VCaP (cell line): ENCODE measurements at regions not wholly inside any gene's neighbourhood (a gene's known extent, or its start where the extent isn't known, plus 50 kb on each side); places are given as distances from the start of the nearest gene placed in this dataset.
"Not testable (repeated sequence)": the region's sequence is repeated elsewhere in the genome, so short reads cannot be mapped to it uniquely, and the experiment has no call there.

Source experiments
- H3K27ac ChIP-seq: fragments of 450-650 bp; 2 replicates; pipeline ENCODE4 v1.5.1; 2017
- CTCF ChIP-seq: fragments of 450-650 bp; conservative IDR thresholded peaks from 2 replicates; pipeline ENCODE4 v1.5.1; 2017; ENCODE audit warnings: mild to moderate bottlenecking, moderate library complexity

DNA sequence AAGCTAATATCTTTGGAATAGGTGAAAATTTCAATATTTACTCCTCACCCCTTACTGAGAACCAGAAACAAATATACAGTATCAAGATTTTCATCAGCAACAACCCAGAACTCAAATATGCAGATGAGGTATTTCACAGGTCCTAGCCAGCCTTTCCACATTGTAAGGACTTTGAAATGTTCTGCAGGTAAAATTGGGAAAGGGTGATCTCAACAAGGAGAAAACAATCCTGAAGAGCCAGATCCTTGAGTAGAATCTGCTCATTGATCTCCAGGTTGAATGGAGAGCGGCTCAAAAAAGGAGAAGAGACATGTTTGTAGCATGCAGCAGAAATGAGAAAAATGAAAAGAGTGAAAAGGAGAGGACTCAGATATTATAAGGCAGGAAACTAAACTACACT lies 493.3 kb upstream of the NAALADL2 start:
- TF ChIP-seq CTCF = no peak

DNA sequence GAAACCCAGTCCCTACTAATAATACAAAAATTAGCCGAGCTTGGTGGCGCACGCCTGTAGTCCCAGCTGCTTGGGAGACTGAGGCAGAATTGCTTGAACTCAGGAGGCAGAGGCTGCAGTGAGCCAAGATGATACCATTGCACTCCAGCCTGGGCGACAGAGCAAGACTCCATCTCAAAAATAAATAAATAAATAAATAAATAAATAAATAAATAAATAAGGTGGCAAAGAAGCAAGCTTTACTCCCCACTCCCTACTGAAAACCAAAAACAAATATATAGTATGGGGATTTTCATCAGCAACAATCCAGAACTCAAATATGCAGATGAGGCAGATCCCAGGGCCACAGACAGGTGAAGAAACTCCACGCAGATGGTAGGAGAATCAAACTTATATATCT lies 492.2 kb upstream of the NAALADL2 start:
- not testable (repeated sequence) for H3K27ac ChIP-seq

More for the DNA sequence above, 493.3 kb upstream of the NAALADL2 start:
- H3K27ac ChIP-seq = no peak overlapping the region

GRCh38 chr3:174376346-174376745 lies 482.8 kb upstream of the NAALADL2 start:
- no peak overlapping the region for H3K27ac ChIP-seq
- no peak for TF ChIP-seq CTCF

GRCh38 chr3:174377096-174377495 lies 482.0 kb upstream of the NAALADL2 start:
- no peak for TF ChIP-seq CTCF
- H3K27ac ChIP-seq = no peak overlapping the region

DNA sequence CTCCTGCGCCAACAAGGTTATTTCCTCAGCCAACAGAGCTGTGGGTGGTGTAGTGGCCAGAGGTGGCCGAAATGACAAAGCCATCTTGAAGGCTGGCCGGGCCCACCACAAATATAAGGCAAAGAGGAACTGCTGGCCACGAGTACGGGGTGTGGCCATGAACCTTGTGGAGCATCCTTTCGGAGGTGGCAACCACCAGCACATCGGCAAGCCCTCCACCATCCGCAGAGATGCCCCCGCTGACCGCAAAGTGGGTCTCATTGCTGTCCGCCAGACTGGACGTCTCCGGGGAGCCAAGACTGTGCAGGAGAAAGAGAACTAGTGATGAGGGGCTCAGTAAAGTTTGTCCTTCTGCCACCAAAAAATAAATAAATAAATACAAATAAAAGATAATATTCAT lies 481.4 kb upstream of the NAALADL2 start:
- no peak overlapping the region for H3K27ac ChIP-seq
- TF ChIP-seq CTCF = no peak

GRCh38 chr3:174382878-174383277 lies 476.3 kb upstream of the NAALADL2 start:
- no peak overlapping the region for H3K27ac ChIP-seq
- no peak for TF ChIP-seq CTCF

GRCh38 chr3:174387736-174388135 lies 471.4 kb upstream of the NAALADL2 start:
- TF ChIP-seq CTCF = no peak
- no peak overlapping the region for H3K27ac ChIP-seq

GRCh38 chr3:174397848-174398247 lies 461.3 kb upstream of the NAALADL2 start:
- no peak overlapping the region for H3K27ac ChIP-seq
- peak; percentile 83 for TF ChIP-seq CTCF
